ENCODE measurements at regions not wholly inside any gene's neighbourhood (a gene's known extent, or its start where the extent isn't known, plus 50 kb on each side); places are given as distances from the start of the nearest gene placed in this dataset.
"Not testable (repeated sequence)": the region's sequence is repeated elsewhere in the genome, so short reads cannot be mapped to it uniquely, and the experiment has no call there.

DNA sequence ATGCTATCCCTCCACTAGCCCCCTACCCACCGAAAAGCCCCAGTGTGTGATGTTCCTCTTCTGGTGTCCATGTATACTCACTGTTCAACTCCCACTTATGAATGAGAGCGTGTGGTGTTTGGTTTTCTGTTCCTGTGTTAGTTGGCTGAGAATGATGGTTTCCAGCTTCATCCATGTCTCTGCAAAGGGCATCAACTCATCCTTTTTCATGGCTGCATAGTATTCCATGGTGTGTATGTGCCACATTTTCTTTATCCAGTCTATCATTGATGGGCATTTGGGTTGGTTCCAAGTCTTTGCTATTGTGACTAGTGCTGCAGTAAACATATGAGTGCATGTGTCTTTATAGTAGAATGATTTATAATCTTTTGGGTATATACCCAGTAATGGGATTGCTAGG lies 599.3 kb upstream of the B3GAT1 start:
- DNase-seq (ENCODE audit: low spot score), result not testable (repeated sequence)

DNA sequence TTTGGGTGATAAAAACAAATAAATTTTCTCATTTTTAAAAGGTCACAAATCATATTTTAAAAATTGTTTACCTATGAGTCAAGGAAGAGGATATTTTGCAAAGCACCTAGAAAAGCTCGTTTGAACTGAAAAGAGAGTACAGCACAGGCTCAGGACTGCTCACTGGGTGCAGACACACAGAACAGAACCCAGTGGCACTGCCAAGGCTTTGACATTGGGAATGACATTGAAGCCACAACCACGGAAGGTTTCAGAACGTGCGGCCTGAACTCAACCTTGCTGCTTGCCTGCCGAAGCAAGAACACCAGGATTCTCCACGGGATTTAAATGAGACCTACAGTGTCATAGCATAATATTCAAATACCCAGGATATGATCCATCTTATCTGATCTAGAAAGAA lies 597.1 kb upstream of the B3GAT1 start:
- no peak for DNase-seq (ENCODE audit: low spot score)

DNA sequence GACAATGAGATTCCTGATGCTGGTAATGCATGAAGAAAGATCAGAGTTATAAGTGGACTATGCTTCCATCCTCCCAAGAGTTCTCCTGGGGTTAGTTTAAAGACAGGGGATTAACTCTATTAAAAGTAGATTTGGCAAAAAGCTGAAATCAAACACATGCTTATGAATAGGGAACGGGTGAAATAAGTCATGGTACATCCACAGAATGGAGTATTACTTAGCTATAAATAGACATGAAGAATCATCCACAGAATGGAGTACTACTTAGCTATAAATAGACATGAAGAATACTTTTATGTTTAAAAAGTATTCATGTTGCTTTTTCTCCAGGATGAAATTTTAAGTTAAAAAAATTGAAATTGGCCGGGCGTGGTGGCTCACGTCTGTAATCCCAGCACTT lies 596.4 kb upstream of the B3GAT1 start:
- no peak for DNase-seq (ENCODE audit: low spot score)

DNA sequence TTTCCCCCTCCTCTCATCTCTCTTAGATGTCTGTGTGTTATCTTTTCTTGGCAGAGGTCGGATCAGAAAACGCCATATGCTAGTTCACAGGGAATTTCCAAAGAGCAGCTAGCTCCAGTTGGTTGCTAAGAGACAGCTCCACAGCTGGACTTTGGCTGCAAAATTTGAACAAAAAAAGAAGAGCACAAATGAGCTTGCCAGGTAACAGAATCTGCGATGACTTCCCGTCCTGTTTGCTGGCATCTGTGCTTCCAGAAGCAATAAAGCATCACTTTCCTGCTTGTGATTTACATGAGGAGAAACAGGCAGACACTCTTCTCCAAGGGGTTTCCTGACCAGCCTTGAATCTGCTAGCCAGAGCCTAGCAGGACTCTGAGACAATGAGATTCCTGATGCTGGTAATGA lies 596.0 kb upstream of the B3GAT1 start:
- no peak for DNase-seq (ENCODE audit: low spot score)

DNA sequence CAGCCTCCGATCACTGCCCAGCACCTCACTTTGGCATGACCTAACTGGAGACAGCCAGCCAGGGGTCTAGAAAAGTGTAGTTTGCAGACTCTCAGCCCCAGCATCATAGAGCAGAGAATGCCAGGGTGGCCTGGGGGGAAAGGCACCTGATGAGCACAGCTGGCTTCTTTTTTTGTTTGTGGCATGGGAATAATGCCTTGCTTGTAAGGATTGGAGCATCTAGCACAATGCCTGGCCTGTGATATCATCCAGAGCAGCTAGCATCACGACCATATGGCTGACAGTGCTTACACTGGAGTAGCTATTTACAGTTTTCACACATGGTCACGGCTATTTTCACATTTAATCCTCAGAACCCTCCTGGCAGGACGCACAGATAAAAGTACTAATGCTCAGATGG lies 594.8 kb upstream of the B3GAT1 start:
- DNase-seq (ENCODE audit: low spot score), result no peak

DNA sequence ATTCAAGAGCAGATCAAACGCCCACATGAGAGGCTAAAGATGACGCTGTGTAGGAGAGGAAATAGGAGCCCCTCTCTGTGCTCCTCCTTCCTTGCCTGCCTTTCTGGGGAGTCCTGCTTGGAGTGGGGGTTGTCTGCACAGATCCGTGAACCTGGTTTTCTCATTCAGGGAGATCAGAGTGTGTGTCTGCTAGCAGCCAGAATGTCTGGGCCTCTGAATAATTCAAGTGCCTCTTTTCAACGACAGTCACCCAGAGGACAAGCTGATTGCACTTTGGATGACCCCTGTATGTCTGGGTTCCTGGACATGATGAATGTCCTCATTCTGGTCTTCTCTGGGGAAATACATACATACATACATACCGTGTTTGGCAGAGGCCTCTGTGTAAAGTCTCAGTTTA lies 592.5 kb upstream of the B3GAT1 start:
- DNase-seq (ENCODE audit: low spot score), result no peak

DNA sequence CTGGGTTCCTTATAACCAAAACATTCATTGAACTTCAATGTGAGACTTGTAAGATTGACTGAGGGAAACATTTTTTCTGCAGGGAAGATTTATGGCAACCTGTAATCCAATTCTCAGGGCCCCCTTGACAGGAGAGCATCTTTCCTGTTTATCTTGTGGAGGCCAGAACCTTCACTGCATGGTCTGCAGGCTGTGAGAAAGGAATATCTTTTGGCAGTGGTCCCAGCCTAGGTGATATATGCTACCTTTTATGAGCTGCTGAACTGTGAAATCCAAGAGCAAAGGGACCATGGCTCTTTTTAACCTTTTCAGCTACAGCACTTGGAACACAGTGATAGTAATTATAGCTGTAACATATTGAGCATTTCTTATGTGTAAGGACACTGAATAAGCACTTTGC lies 590.2 kb upstream of the B3GAT1 start:
- no peak for DNase-seq (ENCODE audit: low spot score)

DNA sequence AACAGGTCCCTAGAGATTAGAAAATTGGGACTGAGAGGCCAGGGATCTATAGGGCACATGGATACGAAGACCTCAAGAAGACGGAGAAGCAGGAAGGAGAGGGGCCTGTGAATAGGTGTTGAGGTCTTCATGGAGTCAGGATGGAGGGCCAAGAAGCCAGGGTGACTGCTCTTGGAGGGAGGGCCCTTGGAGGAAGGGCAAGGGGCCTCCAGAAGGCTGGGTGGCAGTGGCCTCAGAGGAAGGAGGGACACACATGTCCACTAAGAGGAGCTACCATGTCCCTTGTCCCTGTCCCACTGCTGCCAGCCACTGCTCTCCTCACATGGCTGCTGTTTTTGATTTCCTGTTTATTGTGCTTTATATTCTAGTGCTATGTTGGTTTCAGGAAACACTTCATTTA lies 589.5 kb upstream of the B3GAT1 start:
- DNase-seq (ENCODE audit: low spot score), result no peak

DNA sequence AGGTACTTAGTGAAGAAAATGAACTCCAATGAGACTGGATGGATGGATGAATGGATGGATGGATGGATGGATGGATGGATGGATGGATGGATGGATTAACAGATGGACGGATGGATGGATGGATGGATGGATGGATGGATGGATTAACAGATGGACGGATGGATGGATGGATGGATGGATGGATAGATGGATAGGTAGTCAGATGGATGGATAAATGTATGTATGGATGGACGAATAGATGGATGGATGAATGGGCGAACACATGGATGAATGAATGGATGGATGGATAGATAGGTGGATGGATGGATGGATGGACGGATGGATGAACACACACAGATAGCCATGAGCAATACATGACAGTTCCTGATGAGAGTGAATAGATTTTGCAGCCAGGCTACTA lies 589.0 kb upstream of the B3GAT1 start:
- DNase-seq (ENCODE audit: low spot score), result not testable (repeated sequence)

DNA sequence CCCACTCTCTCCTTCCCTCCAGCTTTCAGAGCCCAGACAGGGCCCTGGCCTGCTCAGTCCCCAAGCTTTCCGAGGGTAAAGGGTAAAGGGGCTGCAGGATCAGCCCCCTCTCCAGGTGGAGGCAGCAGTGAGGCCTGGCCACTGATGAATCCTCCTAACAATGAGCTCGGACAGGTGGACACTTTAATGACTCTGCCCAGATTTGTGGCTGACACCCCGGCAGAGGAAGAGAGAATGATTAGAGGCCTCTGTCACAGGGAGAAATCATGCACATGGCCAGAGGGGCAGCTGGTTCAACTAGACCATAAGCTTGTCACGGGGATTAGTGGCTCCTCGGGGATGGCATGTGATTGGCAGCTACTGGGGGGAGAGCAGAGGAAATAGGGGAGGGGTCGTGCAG lies 587.5 kb upstream of the B3GAT1 start:
- DNase-seq (ENCODE audit: low spot score), result no peak

DNA sequence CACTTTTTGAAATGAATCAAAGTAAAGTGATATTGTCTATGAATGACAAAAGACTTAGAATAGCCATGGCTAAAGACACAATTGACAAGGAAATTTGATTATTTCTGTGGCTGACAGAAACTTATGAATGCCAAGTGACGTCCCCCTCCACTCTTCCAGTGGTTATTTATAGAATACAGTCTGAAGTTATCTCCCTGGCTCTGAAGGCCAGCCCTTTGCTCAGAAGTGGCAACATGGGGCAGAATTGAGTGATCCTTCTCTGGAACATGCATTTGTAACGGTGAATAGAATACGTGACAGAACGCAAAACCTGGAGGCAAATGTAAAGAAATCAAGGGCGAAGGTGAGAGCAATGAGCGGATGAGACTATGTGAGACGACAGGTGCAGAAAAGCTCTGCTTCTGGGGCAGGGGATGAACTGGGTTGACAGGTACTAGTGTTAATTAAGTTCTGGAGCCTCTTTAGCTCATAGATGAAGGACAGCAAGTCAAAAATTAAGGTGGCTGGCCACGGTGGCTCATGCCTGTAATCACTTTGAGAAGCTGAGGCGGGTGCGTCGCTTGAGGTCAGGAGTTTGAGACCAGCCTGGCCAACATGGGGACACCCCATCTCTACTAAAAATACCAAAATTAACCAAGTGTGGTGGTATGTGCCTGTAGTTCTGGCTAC lies 585.7 kb upstream of the B3GAT1 start:
- no peak for DNase-seq (ENCODE audit: low spot score)

DNA sequence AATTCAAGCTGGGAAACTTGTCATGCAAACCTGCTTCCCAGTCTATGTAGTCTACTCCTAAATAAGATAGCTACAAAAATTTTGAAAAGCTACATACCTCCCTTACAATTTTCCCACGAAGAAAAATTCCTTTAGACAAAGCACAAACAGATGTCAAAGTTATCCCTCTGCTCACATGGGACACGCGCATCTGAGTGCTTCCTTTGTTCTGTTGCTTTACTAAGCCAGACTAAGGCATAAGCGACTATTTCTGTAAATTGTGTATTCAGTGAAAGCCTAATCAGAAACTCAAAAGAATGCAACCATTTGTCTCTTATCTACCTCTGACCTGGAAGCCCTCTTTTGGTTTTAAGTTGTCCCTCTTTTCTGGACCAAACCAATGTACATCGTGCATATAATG lies 583.7 kb upstream of the B3GAT1 start:
- DNase-seq (ENCODE audit: low spot score), result no peak

DNA sequence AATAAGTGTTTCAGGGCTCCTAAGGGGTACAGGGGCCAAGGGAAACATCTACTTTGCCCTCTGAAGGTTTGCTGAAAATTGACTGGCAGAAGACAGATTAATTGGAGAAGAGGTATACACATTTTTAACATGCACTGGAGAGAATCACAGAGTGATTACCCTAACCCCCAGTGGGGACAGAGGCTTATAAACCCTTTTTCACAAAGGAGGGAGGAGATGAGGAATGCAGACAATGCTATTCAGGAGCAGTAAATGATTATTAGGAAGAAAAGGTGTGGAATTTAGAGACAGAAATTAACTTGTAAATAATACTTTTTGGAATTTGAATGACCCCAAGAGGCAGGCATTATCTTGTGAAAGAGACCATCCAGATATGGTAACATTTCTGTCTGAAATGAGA lies 582.4 kb upstream of the B3GAT1 start:
- no peak for DNase-seq (ENCODE audit: low spot score)

DNA sequence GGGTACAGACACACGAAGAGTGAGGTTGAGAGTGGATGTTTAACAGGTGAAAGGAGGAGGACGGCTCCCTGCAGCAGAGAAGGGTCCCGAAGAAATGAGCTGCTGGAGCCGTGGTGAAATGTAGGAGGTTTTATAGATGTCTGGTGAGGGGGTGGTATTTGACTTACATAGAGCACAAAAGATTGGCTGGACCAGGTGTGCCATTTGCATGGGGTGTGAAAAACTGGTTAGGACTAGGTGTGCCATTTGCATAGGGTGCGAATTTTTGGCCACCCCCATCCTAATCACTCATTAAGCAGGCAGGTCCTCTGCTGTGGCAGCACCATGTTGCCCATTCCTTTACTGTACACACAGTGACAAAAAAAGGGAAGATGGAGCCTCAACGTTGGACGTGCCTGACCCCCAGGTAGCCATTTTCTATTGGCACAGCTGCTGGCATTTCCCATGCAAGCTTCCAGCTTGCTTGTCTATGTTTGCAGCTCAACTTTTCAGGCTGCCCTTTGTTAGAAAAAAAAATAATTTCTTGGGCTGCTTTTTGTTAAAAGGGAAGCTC lies 581.7 kb upstream of the B3GAT1 start:
- no peak for DNase-seq (ENCODE audit: low spot score)

DNA sequence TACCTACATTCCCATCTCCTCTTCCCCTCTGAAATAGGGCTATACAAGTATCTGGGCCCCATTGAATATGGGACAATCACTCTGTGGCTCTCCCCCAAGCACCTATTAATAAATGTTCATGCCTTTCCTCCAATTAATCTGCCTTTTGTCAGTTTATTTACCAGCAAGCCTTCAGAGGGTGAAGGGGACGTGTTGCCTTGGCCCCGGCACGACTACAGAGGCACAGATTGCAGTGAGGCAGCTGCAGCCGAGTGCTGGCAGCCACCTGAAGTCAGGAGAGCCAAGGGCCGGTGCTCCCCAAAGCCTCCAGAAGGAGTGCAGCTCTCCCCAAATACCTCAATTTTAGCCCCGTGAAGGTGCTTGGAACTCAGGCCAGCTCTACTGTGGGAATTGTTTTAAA lies 580.9 kb upstream of the B3GAT1 start:
- no peak for DNase-seq (ENCODE audit: low spot score)

DNA sequence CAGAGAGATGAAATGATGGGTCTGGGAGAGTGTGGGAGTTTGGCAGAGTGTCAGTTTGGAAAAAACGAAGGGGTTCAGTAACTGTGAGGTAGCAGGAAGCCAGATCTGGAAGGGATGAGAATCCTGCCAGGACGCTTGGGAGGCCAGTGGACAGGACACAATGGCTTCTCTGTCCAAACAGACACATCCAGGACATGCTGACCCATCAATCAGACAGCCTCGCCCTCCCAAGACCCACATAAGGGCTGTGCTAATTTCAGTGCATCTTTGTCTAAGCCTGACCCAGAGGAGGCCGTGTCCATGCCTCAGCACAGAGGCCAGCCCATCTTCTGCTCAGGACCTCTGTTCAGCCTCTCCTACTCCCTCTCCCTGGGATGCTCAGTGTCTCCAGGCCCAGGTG lies 576.5 kb upstream of the B3GAT1 start:
- no peak for DNase-seq (ENCODE audit: low spot score)

DNA sequence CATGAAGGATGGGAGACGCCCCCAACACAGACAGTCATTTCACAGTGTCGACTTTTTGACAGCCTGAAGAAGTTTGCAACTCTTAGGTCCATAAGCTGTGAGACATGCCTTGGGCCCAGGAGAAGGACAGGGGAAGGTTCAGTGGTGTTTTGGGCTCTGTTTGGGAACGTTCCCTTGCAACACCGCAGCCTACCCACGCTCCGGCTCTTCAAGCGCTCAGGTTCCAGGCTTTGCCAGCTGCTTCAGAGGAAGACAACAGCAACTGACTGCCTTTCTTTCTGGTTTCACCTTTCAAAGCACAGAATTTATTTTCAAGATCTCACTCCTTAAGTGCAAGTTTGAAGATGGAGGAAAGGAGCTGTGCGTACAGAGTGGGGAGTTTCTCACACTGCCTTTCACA lies 575.8 kb upstream of the B3GAT1 start:
- no peak for DNase-seq (ENCODE audit: low spot score)

DNA sequence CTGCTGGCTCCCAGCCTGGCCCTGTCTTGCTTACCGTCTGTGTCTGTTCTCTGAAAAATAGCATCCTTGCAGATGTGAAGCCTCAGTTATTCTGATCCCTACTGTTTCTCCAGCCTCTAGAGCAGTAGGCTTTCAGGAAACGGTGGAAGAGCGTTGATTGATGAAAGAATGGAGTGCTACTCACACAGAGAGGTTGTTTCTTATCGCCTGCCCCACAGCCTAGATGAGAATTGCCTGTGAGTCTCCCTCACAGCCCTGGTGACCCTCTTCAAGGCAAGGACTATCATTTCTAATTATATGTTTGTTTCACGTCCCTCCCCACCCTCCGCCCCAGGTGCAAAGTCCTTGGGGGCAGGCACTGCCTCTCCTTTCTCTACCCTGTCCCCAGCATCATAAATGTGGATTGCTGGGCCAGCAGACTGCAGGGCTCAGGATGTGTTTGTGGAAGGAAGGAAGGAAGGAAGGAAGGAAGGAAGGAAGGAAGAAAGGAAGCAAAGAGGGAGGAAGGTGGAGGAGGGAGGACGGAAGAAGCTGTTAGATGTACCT lies 575.3 kb upstream of the B3GAT1 start:
- DNase-seq (ENCODE audit: low spot score), result no peak

DNA sequence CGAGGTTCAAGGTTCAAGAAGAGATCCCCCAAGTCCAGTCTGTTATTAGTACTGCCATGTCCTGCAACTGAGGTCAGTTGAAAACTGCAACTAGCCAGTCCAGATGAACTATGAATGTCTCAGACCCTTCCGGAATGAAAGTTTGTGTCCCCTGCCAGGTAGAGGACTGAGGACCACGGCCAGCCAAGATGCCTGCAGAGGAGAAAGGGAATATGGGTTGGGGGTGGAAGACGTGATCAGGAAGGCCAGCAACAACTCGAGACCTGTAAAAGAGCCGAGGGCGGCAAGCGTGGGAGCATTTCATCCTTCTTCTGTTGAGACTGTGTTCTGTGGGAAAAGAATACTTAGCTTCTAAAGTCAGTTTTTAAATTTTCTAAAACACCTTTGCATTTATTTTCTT lies 572.4 kb upstream of the B3GAT1 start:
- DNase-seq (ENCODE audit: low spot score), result no peak

DNA sequence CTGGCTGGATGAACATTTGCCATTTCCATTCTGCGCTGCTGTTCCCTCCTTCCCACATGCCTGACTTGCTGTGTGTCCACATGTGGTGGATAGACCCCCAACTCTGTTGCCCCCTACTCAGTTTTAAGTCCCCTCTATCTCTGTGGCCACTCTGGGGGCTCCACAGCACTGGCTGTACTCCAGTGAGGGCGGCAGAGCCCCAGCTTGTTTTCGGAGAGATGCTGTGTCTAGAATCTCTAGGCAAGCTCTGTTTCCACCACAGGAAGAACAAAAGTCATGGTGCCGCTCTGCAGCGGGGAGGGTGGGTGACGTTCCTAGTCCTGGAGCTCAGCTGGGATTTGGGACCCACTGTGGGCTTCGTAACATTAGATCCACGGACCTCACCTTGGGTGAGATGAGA lies 570.4 kb upstream of the B3GAT1 start:
- DNase-seq (ENCODE audit: low spot score), result not testable (repeated sequence)

DNA sequence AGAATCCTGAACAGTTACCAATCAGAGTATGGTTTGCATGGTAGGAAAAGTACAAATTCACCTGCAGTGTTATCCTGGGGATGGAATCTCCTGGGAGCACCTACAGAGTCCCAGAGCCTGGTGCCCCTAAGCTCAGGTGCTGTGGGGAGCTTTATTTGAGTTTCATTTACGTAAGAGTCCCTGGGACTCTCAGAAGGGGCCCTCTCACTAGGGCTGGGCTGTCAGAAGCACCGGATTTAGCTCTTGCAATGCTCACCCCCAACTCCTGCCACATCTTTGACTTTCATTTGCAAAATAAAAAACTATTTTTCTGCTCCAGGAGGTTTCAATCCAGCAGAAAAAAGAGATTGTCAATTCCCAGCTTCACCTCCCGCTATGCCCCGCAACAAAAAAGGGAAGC lies 569.8 kb upstream of the B3GAT1 start:
- DNase-seq (ENCODE audit: low spot score), result no peak

DNA sequence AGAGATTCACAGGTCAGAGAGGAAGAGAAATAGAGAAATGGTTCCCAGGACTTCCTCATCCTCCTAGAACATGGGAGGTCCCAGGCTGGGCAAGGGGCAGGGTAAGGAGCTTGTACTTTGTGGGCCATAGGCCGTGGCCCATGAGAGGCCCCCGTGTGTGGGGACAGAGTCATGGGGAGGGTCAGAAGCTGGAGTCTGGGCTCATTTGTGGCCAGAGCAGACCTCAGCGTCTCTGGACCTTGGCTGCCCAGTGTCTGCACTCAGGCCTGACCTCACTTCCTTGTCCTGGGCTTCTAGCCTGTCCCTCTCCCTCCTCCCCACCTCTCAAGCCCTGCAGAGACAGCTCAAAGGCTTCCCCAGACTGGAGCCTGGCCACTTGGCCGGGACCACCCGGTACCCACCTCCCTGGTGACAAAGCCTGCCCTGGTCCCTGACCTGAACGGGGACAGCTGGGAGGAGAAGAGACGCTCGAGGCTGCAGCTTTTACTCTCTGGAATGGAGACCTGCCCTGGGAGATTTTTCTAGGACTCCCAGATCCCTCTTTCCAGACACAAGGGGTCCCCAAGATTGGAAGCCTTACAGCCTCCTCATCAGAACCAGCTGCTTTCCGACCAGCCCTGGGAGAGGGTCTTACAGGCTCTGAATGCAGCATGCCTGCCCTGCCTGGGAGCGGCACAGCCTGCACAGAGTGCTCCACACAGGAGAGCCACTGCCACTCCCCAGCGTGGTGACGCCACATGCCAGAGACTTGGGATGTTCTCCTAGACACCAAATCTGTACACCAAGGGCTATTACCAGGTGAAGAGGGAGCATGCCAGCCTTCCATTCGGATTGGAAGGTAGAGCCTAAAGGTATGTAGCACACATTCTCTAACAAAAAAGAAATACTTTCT lies 569.0 kb upstream of the B3GAT1 start:
- DNase-seq (ENCODE audit: low spot score), result no peak

DNA sequence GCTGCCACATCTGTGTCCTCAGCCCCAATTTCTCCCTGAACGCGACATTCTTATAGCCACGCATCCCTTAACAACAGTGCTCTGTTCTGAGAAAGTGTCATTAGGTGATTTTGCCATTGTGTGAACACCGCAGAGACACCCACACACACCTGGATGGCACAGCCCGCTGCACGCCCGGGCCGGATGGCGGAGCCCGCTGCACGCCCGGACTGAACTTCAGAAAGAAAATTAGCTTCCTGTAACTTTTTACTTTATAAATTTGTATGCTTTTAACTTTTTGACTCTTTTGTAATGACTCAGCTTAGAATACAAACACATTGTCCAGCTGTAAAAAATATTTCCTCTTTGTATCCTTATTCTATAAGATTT lies 567.0 kb upstream of the B3GAT1 start:
- DNase-seq (ENCODE audit: low spot score), result not testable (repeated sequence)
